ENCODE measurements at regions not wholly inside any gene's neighbourhood (a gene's known extent, or its start where the extent isn't known, plus 50 kb on each side); places are given as distances from the start of the nearest gene placed in this dataset.

- Histone ChIP-seq H3K9me3 (no peaks in the 10 kb centered on the region), H3K27me3 (no peaks in the 10 kb centered on the region), H3K4me1 (no peaks in the 10 kb centered on the region), H3K36me3 (no peaks in the 10 kb centered on the region), H3K4me3 (ENCODE audit: low read depth, low read length) (no peak overlapping the region)
- DNase-seq = no peak
- TF ChIP-seq CTCF (IDR thresholded peaks at IDR 0.05; ENCODE audit: low read depth, low read length) = no peak
Measured at GRCh38 chr4:126856906-126857305, 775.9 kb upstream of the INTU start.

- no peak for TF ChIP-seq CTCF (IDR thresholded peaks at IDR 0.05; ENCODE audit: low read depth, low read length)
- no peak for DNase-seq
- Histone ChIP-seq H3K36me3 (no peaks in the 10 kb centered on the region), H3K4me1 (no peaks in the 10 kb centered on the region), H3K9me3 (no peaks in the 10 kb centered on the region), H3K4me3 (ENCODE audit: low read depth, low read length) (no peak overlapping the region), H3K27me3 (no peaks in the 10 kb centered on the region)
Measured at GRCh38 chr4:126859314-126859713, 773.4 kb upstream of the INTU start.

GRCh38 chr4:126859872-126860271, 772.9 kb upstream of the INTU start:
- TF ChIP-seq CTCF (IDR thresholded peaks at IDR 0.05; ENCODE audit: low read depth, low read length) = no peak
- Histone ChIP-seq H3K4me3 (ENCODE audit: low read depth, low read length) (no peak overlapping the region), H3K4me1 (no peaks in the 10 kb centered on the region), H3K27me3 (no peaks in the 10 kb centered on the region), H3K9me3 (no peaks in the 10 kb centered on the region), H3K36me3 (no peaks in the 10 kb centered on the region)
- DNase-seq = no peak

- Histone ChIP-seq H3K4me1 (no peaks in the 10 kb centered on the region), H3K27me3 (no peaks in the 10 kb centered on the region), H3K9me3 (no peaks in the 10 kb centered on the region), H3K36me3 (no peaks in the 10 kb centered on the region), H3K4me3 (ENCODE audit: low read depth, low read length) (no peak overlapping the region)
- no peak for DNase-seq
- no peak for TF ChIP-seq CTCF (IDR thresholded peaks at IDR 0.05; ENCODE audit: low read depth, low read length)
Measured at GRCh38 chr4:126860308-126860707, 772.4 kb upstream of the INTU start.

- no peaks in the 10 kb centered on the region for H3K4me1 ChIP-seq
- no peak for TF ChIP-seq CTCF (IDR thresholded peaks at IDR 0.05; ENCODE audit: low read depth, low read length)
- H3K27me3 ChIP-seq = no peaks in the 10 kb centered on the region
- no peak overlapping the region for H3K4me3 ChIP-seq (ENCODE audit: low read depth, low read length)
- no peaks in the 10 kb centered on the region for H3K9me3 ChIP-seq
- DNase-seq = no peak
- H3K36me3 ChIP-seq = no peaks in the 10 kb centered on the region
Measured at GRCh38 chr4:126869967-126870366, 762.8 kb upstream of the INTU start.

- no peaks in the 10 kb centered on the region for H3K9me3 ChIP-seq
- no peaks in the 10 kb centered on the region for H3K27me3 ChIP-seq
- no peak overlapping the region for H3K4me3 ChIP-seq (ENCODE audit: low read depth, low read length)
- no peaks in the 10 kb centered on the region for H3K4me1 ChIP-seq
- DNase-seq = no peak
- H3K36me3 ChIP-seq = no peaks in the 10 kb centered on the region
- TF ChIP-seq CTCF (IDR thresholded peaks at IDR 0.05; ENCODE audit: low read depth, low read length) = no peak
Measured at GRCh38 chr4:126871810-126872209, 760.9 kb upstream of the INTU start.

All from BE2C (cell line).